Caki2 (cell line): ENCODE measurements at regions not wholly inside any gene's neighbourhood (a gene's known extent, or its start where the extent isn't known, plus 50 kb on each side); places are given as distances from the start of the nearest gene placed in this dataset.
"Not testable (repeated sequence)": the region's sequence is repeated elsewhere in the genome, so short reads cannot be mapped to it uniquely, and the experiment has no call there.

Experiments used
- DNase-seq: peaks from one replicate; pipeline ENCODE4 v3.0.0-alpha.2; 2015; ENCODE audit warnings: low read depth
- in situ Hi-C: cut with HindIII; loops from 2 replicates; pipeline ENCODE4 v1.10.0; 2016; ENCODE audit warnings: low sequenced_read_pairs, low pct_unique_long_range_greater_than_20kb, mixed read lengths

DNA sequence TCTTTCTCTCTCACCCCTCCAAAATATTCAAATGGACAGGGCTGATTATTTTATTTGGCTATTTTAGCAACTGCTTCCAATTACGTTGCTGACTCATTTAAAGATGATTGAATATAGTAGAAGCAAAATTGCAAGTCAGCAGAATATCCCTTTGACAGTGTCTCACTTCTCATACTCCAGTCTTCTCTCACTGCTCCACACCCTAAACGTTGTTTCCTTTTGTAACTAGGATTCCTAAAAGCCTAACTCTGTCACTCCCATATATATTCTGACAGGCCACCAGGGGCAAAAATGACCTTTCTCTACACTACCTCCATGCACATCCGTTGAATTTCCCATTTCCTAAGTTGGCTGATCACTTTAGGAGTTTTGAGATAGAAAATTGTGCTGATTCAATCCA, 351.1 kb downstream of the RND3 start:
- in situ Hi-C loops: no loop called here
- DNase-seq: no peak

DNA sequence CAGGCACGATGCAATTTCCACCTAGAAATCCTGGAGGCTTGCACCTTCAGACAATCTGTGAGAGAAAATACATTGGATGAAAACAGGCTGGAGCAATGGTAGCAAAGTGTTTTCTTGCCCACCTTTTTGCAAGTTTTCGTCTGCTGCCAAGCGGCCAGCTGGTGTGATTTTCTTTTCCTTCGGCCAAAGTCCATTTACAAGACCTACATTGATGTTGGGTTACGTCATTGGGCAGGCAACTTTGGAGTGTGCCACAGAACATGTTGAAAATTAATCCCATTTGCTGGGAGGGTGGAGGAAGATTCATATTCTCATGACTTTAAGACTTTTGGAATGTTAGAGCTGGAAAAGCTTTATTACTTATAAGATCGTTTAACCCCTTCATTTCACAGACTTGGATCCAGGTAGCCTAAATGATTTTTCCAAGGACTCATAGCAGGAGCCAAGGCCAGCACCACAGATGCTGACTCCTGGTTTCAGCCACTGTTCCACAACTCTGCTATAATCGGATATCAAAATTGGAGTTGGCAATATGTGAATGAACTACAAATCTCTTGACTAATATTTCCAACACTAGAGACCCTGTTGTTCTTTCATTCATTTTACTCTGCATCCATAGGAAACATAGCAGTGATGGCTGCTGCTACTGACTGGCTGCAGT, 352.1 kb downstream of the RND3 start:
- in situ Hi-C loops: no loop called here
- DNase-seq: no peak

DNA sequence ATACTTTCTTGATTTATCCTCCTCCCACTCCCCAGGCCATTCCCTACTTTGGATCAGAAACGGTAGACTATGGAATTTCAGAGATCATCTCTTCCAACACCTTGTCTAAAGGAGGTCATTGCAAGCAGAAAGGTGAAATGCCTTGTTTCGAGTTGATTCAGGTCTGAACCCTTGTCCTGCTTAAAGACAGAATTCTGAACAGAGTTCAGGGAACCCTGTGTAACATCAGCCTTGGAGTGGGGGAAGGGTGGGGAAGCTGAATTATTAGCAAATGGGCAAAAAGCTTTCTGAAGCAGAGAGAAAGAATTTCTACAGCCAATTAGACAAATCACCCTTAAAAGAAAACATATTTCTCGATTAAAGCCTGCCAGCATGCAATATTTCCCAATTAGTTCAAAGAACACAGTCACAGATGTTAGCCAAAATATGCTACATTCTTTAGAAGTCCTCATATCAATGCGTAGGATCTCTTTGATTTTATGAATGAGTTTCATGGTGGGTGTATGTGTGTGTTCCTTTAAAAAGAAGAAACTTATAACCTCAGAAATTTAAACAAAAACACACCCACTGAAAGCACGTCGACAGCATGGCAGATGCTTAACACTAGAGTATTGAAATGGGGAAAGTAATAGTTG, 353.1 kb downstream of the RND3 start:
- no peak for DNase-seq
- in situ Hi-C loops: no loop called here

DNA sequence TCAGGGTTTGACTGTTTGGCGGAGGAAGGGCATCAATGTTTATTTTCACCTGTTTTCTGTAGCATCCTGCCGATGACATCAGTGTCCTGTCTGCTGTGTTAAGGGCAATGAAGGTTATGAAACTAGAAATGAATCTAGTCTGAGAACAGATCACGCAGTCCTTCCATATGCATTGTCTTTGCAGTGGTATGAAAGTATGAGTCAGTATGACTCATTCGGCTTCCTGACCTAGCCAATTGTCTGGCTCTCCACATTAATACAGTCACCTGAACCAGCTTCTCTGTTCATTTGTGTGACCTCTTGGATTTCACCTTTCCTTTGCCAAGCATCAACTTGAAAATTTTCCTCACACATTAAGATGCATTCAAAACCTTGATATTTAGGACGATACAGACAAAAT, 353.8 kb downstream of the RND3 start:
- peak; percentile 86 for DNase-seq
- in situ Hi-C loops: no loop called here

DNA sequence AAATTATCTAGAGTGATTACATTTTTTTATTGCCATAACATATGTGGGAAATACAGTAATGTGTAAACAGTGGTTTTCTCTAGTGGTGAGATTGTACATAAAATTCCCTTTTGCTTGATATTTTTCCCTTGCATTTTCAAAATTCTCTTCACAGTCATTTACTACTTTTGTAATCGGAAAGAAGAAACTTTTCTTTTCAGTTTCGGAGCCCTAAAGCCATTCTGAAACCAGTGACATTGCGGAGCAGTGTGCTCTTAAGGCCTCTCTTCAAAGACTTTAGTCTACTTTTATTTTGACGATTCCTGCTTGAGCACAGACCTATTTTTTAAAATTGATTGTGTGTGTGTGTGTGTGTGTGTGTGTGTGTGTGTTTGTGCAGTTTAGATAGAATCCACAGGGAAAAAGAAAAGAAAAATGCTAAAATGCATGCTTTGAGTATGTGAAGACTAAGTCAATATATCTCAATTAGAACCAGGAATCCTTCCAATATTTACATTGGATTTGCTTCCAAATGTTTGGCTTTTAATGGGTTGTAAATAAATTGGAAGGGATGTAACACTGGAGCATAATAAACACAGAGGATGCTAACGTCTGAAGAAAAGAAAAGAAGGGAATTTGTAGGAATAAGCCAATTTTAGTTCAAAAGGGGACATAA, 357.4 kb downstream of the RND3 start:
- no peak for DNase-seq
- in situ Hi-C loops: no loop called here

DNA sequence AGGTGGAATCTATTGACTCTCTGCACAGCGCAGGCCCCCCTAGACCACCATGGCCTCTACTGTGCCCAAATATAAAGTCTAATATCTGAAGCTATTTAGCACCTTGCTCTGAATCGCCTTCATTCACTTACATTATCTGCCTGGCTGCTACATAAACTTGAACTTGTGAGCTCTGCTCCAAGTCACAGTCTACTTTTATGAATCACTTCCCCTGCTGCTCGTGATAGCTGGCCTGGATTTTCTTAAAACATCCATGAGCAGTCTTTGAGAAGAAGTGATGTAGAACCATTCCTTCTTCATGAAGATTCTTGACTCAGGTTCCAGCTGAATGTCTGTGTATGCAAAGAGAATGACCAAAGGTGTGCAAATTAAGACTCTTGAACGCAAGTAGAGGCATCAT, 359.5 kb downstream of the RND3 start:
- in situ Hi-C loops: no loop called here

DNA sequence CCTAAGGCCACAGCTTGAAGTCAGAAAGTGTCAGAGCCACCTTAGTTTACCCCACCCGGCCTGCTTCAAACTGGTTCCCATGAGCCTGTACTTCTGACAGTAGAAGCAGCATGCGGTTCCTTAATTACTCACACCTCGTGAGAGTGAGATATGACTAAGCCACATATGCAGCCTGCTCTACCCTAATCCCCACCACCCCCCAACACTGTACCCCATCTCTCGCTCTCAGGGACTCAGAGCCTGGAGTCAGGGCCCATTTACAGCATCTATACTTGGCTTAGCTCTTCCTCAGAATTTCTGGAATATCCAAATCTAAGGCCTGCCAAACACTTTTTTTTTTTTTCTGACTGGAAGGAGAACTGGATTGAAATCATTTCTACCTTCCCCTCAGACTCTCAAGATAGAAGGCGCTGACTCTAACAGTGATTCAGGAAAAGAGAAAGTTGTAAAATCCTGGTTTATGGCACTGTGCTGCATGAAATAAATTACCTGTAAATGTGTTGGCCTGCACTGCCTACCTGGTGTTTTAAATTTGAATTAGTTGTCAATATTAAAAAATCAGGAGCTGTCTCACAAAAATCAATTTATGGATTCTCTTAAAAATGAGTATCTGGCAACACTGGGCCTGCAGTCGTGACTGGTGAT, 360.0 kb downstream of the RND3 start:
- no peak for DNase-seq

More for the DNA sequence above, 359.5 kb downstream of the RND3 start:
- DNase-seq: no peak

DNA sequence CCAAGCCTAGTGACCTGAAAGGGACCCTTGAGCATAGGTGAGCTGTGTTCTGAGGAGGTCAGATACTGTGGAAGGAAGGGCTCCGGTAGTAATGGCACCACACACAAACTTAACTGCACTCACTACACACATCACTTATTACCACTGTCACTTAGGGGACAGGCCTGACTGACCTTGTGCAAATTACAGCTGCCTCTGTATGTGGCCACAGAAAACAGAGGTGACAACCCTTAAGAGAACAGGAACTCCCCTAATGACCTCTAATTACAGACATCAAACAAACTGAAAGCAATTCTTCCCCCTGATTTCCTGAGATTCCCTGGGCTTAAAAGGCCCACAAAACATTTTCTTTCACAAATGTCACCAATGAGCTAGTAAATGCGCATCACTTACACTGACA, 360.6 kb downstream of the RND3 start:
- in situ Hi-C loops: no loop called here
- no peak for DNase-seq

More for the DNA sequence above, 360.0 kb downstream of the RND3 start:
- in situ Hi-C loops: no loop called here

DNA sequence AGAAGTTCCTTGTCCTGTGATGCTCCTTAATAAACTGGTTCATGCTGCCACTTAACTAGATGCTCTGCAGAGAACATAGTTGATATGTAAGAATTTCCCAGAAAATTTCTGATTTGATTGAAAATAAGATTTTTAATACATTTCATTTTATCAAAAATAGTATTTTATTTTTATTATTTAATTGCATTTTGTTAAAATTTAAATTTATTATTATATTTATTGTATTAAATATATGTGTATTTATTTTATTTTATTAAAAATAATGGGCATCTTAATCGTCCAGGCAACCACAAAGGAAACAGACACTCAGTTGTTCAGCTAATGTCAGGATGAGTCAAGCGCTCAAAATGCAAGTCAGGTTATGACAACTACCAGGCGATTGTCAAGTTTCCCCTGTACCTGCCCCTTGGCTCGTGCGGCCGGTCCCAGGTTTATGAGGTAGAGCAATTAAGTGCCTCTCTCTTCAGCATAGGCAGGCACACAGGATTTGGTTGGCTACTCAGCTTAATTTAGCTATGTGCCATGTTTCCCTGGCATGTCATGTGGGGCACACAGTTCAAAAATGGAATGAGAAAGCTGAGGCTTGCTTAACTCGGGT, 361.2 kb downstream of the RND3 start:
- in situ Hi-C loops: no loop called here
- DNase-seq: peak; percentile 73

DNA sequence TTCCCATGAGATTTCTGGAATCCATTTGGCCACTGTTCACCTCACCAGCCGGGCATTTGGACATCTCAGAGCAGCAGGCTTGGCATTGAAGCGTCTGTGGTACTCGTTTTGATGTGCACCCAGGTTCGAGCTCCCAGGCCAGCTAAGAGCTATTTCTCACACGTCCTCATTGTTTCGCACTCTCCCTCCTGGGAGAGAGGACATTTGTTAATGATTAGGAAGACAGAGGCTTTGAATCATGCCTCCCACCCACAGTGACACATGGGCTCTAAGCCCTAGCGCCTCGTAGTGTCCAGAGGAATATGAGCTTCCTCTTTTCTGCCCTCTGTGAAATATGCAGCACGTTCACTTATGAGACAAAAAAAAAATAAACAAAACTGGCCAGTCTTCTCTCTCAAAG, 361.8 kb downstream of the RND3 start:
- in situ Hi-C loops: no loop called here
- DNase-seq: peak; percentile 98

DNA sequence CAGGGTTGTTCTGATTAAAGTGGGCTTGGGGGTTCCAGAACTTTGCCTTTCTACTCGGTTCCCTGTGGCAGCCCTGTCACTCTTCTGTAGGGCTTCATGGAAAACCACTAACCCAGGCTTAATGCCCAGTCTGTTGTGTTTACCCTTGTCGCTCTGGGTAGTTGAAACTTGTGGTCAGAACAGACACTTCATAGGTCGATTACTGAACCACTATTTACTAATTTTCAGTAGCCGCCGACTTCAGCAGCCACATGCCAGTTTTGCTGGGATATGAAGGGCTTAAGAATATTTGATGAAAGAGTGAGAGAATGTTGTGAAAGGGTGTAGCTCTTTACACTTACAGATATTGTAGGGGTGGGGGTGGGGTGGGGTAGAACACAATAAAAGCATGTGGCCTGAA, 362.3 kb downstream of the RND3 start:
- in situ Hi-C loops: no loop called here
- DNase-seq: no peak

DNA sequence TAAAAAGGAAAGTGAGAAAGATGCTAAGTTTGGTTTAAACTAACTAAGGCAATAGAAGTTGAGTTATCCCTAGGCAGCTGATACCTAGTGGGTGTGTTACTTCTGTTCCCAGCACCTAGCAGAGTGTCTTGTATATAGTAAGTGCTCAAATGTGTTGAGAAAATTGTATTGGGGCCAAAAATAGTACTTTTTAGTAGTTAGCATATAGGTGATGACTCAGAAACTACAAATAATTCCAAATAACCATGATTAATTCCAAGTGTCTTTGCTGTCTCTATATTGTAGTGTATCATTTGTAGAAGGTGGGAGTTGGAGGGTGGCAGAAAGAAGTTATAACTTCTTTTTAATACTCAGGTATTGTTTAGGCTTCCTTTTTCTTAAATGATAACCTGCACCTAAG, 362.7 kb downstream of the RND3 start:
- in situ Hi-C loops: no loop called here
- no peak for DNase-seq

DNA sequence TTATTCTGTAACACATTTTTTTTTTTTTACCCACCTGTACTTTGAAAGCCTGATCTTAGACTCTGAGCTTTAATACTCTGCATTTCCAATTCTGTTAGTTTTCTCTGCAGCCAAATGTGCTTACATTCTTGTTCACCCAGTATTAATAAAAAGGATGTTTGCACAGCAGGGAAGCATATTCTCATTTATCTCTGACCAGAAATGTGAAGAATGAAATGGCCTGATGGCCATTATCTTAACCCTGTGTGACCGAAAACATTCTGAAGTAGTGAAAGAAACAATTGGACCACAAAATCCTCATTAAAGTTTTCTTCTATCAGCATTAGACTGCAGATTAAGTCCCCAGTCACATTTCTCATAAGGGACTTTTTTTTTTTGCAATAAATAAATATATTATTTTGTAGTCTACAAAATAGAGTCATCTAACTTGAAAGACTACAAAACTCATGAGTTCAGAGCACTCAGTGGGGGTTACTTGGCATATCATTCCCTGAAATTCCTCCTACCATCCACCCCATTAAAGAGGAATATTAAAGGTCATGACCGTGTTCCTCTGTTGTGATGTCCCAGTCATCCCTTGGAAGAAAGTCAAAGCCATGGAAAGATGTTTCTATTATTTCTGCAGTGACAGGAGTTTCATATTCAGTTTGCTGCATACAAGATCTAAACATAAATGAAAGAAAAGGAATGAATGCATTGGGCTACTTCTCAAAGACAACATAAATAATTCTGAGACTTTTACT, 364.4 kb downstream of the RND3 start:
- peak; percentile 52 for DNase-seq
- in situ Hi-C loops: no loop called here

DNA sequence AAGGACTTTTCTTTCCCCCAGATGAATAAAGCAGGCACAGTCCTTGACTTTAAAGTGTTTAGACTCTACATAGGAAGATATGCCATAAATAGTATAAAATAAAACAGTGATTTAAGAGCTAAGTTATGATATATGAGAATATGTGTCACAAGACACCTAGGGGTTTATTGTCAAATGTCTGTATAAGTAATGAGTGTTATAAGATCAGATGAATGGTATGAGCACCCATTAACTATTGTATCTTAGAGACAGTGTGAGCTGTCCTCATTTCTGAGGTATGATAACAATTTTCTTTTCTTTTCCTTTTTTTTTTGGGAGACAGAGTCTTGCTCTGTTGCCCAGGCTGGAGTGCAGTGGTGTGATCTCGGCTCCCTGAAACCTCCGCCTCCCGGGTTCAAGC, 365.3 kb downstream of the RND3 start:
- in situ Hi-C loops: no loop called here
- DNase-seq: no peak

DNA sequence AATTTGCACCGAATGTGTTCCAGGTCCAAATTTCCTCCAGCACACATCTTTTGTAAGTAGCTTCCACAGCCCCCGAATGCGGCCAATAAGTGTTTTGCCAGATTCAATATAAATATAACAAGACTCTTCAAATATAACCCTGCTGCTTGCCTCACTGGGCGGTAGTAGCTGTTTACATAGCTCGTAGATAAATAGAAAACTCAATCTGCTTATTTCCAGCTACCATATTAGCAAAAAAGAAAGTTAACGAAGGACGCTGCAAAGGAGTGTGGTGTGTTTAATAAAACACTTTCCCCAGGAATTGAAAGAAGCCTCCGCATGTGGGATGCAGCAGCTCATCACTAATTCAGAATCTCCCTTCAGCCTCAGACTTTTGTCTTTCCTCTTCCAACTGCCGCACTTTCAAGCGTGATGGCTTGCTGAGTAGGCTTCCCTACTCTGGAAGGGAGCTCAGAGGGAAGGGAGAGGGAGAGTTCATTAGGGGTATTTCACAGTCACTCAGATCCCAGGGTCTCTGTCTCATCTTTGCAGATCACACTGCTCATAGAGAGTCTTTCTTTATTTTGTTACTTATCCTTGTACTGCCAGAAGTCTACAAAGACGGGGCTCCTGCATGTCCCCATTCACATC, 367.0 kb downstream of the RND3 start:
- in situ Hi-C loops: no loop called here
- DNase-seq: no peak

DNA sequence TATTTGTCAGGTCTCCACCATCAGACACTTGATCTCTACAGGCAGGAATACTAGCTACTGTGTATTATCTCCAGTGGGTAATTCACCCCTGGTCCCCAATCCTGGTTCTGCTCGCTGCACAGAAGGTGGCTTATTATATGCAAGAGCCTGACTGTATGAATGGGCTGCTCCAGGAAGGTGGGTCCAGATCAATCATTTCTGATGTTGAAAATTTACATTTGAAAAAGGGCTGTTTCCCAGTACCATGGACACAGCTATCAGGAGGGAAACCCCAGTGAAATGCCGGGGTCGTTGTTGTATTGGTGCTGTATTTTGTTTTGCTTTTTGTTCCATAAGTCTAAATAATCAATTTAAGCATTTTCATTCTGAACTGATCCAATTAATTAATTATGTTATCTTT, 367.6 kb downstream of the RND3 start:
- no peak for DNase-seq
- in situ Hi-C loops: no loop called here

DNA sequence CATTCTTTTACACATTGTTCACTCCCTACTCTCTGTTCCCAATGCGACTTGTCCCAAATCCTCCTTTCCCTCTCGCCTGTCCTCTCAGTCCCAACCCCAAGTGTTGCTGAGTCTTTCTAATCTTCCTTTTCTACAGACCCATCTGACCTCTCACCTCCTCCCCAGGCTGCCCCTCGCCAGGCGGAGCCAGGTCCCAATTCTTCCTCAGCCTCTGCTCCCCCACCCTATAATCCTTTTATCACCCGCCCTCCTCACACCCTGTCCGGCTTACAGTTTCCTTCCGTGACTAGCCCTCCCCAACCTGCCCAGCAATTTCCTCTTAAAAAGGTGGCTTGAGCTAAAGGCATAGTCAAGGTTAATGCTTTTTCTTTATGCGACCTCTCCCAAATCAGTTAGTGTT, 373.4 kb downstream of the RND3 start:
- in situ Hi-C loops, DNase-seq: not testable (repeated sequence)

DNA sequence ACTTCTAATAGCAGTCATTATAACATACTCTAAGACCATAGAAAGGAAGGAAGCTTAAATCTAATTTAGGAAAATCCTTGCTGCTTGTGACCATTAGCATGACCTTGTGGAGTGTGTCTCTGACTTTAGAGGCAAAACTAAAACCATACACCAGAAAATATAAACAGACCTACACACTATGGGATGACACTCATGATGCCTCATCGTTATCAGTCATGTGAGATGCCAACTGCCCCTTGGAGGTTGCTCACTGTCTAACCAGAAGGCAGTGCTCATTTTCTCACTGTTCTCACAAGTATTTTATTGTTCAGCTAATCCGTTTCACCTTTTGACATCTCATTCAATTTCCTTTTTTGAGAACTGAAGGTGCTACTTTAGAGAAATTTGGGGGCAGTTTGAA, 376.9 kb downstream of the RND3 start:
- no peak for DNase-seq
- in situ Hi-C loops: no loop called here
